ENCODE measurements at regions not wholly inside any gene's neighbourhood (a gene's known extent, or its start where the extent isn't known, plus 50 kb on each side); places are given as distances from the start of the nearest gene placed in this dataset.

- no peaks in the 10 kb centered on the region for H3K27me3 ChIP-seq (ENCODE audit: low read depth)
- H3K9me3 ChIP-seq: no peaks in the 10 kb centered on the region
- no peak overlapping the region for H3K27ac ChIP-seq
- no peaks in the 10 kb centered on the region for H3K4me1 ChIP-seq
- no peak overlapping the region for H3K4me3 ChIP-seq
- intact Hi-C loops (cut with DNase I): no loop called here
- TF ChIP-seq, protein P1, sequence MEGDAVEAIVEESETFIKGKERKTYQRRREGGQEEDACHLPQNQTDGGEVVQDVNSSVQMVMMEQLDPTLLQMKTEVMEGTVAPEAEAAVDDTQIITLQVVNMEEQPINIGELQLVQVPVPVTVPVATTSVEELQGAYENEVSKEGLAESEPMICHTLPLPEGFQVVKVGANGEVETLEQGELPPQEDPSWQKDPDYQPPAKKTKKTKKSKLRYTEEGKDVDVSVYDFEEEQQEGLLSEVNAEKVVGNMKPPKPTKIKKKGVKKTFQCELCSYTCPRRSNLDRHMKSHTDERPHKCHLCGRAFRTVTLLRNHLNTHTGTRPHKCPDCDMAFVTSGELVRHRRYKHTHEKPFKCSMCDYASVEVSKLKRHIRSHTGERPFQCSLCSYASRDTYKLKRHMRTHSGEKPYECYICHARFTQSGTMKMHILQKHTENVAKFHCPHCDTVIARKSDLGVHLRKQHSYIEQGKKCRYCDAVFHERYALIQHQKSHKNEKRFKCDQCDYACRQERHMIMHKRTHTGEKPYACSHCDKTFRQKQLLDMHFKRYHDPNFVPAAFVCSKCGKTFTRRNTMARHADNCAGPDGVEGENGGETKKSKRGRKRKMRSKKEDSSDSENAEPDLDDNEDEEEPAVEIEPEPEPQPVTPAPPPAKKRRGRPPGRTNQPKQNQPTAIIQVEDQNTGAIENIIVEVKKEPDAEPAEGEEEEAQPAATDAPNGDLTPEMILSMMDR (IDR thresholded peaks at IDR 0.05): no peak
- no peak for DNase-seq
- no peaks in the 10 kb centered on the region for H3K36me3 ChIP-seq
- no peak for ATAC-seq
Observed at GRCh38 chr11:70912226-70912840, 340.0 kb downstream of the SHANK2 start.

- ATAC-seq: peak; percentile 83 to 87
- Histone ChIP-seq H3K9me3 (no peaks in the 10 kb centered on the region), H3K36me3 (no peaks in the 10 kb centered on the region), H3K27ac (no peak overlapping the region), H3K4me3 (no peak overlapping the region), H3K27me3 (ENCODE audit: low read depth) (no peaks in the 10 kb centered on the region), H3K4me1 (no peaks in the 10 kb centered on the region)
- intact Hi-C loops (cut with DNase I): no loop called here
- DNase-seq: peak; percentile 57
- TF ChIP-seq, protein P1 (IDR thresholded peaks at IDR 0.05): no peak
Observed at GRCh38 chr11:70913715-70914231, 338.6 kb downstream of the SHANK2 start.

- intact Hi-C loops (cut with DNase I): no loop called here
- ATAC-seq (peak in 1 of 2 donors; percentile 9), DNase-seq (no peak)
- Histone ChIP-seq H3K4me1 (no peaks in the 10 kb centered on the region), H3K36me3 (no peaks in the 10 kb centered on the region), H3K27me3 (ENCODE audit: low read depth) (no peaks in the 10 kb centered on the region), H3K4me3 (no peak overlapping the region), H3K27ac (no peak overlapping the region), H3K9me3 (no peaks in the 10 kb centered on the region)
- TF ChIP-seq, protein P1 (IDR thresholded peaks at IDR 0.05): no peak
Observed at GRCh38 chr11:70914496-70914895, 337.9 kb downstream of the SHANK2 start.

DNA sequence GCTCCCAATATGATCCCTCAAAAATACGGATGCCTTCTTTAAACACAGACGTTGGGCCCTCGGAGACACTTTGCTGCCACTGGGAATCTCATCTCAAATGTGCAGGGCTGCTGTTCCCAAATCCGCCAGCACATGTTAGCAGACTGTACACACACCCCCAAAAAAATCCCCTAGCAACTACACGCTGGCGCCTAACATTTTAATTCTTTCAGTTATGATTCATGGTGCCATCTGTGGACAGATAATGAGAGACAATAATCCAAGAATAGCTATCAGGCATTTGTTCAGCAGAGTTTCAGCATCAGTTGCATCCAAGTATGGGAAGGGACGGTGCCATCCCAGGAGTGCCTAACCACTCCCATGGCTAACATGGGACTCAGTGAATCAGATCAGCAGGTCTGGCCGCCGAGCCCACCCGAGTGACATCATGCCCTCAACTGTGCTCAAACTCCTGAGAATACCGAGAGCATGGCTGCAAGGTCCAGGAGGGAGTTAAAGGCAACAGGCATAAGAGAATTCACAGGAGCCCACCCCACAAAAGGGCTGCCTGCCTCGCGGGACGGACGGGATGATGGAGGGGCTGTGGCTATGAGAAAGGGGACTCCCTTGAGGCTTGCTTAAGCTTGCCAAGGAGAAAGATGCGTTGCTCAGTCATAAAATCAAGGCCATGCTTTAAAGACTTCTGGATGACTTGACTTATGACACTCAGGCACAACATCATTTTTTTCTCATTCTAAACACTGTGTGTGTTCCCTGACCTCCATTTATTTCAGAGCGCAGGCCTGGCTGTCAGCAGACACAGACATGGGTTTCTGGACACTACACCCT is 337.0 kb downstream of the SHANK2 start:
- no peak for DNase-seq
- no peak overlapping the region for H3K27ac ChIP-seq
- TF ChIP-seq, protein P1 (IDR thresholded peaks at IDR 0.05): no peak
- no peaks in the 10 kb centered on the region for H3K4me1 ChIP-seq
- ATAC-seq: no peak
- intact Hi-C loops (cut with DNase I): no loop called here
- H3K27me3 ChIP-seq (ENCODE audit: low read depth): no peaks in the 10 kb centered on the region
- H3K4me3 ChIP-seq: no peak overlapping the region
- H3K9me3 ChIP-seq: no peaks in the 10 kb centered on the region
- H3K36me3 ChIP-seq: no peaks in the 10 kb centered on the region

- TF ChIP-seq, protein P1 (IDR thresholded peaks at IDR 0.05): no peak
- H3K27me3 ChIP-seq (ENCODE audit: low read depth): no peaks in the 10 kb centered on the region
- ATAC-seq: no peak
- H3K27ac ChIP-seq: no peak overlapping the region
- peaks cover 3% of the 10 kb centered on the region for H3K9me3 ChIP-seq
- intact Hi-C loops (cut with DNase I): no loop called here
- H3K4me1 ChIP-seq: no peaks in the 10 kb centered on the region
- H3K4me3 ChIP-seq: no peak overlapping the region
- H3K36me3 ChIP-seq: no peaks in the 10 kb centered on the region
- no peak for DNase-seq
Observed at GRCh38 chr11:70916351-70916750, 336.0 kb downstream of the SHANK2 start.

Measured in lower lobe of right lung (tissue), 2 donors.